ENCODE measurements at regions not wholly inside any gene's neighbourhood (a gene's known extent, or its start where the extent isn't known, plus 50 kb on each side); places are given as distances from the start of the nearest gene placed in this dataset.
"Not testable (repeated sequence)": the region's sequence is repeated elsewhere in the genome, so short reads cannot be mapped to it uniquely, and the experiment has no call there.

GRCh38 chr1:204782118-204782700 lies 88.5 kb upstream of the NFASC start:
- no peak for DNase-seq

- DNase-seq, result not testable (repeated sequence)
These were observed 85.6 kb upstream of the NFASC start for GRCh38 chr1:204785023-204785422.

GRCh38 chr1:204788470-204788869 lies 82.2 kb upstream of the NFASC start:
- no peak for DNase-seq

DNA sequence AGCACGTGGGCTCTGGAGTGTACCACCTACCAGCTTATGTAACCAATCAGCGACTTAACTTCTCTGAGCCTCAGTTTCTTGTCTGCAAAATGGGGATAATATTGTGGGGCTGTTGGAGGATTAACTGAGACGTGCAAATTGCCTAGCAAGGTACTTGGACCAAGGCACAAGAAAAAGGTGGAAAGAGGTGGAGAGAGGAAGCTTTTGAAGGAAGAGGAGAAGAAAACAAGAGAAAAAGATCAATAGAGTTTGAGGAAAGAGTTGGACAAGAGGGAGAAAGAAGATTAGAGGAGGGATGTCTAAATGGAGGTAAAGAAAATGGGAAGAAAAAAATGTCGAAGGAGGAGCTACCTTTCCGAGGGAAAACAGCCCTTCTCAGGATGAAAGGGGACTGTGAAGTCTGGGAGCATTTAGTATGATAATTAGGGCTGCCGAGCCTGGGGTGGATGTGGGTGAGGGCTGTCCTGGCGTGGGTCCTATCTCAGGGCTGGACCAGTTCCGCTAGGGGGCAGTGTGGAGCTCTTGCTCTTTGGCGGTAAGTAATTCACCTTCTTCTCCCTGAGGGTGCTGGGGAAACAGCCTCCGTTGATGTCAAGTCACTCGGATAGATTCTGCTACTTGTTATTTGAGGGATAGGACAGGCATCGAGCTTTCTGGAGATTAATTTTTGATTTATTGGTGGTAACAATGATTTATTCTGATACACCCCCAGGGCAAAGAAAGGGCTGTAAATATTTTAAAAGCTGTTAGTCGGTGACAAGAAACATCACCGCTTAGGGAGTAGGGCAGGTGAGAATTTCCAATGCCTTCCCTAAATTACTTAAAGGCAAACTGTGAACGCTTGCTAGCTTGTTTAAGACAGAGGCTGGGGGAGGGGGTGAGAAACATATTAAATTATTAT lies 79.0 kb upstream of the NFASC start:
- DNase-seq, result peak; percentile 57

DNA sequence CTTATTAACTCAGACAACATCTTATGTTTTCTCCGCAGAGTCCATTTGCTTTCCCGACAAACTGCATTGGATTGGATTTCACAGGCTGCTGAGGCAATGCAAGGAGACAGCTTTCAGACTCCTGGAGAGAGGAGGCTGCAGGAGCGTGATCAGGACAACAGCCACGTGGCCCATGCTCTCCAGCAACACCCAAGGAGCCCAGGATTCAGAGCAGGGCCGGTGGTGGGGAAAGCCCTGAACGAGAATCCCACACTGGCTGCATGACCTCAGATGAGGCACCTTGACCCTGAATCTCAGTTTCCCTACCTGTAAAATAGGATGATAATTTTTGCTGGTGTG lies 78.3 kb upstream of the NFASC start:
- no peak for DNase-seq

DNA sequence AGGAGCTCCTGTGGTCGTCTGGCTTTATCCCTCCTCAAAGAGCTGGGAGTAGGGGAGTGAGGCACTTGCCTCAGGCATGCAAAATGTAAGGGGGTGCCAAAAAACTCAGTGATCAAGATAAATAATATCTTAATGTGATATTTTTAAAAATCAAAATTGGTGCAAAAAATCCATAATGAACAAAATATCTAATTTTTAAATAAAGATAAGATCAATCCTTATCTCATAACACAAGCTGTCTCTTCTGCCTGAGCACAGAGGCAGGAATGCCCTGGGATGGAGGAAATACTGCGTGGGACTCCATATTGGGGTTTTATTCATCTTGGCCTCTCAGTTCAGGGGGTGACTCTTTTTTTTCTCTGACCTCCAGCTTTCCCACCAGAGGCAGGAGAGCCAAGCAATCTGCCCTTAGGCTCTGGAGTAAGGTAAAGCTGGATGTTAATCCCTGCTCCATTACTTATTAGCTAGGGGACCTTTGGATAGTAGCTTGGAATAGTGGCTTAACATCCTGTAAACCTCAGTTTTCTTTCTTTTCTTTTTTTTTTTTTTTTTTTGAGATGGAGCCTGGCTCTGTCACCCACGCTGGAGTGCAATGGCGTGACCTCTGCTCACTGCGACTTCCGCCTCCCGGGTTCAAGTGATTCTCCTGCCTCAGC lies 77.3 kb upstream of the NFASC start:
- DNase-seq, result no peak

DNA sequence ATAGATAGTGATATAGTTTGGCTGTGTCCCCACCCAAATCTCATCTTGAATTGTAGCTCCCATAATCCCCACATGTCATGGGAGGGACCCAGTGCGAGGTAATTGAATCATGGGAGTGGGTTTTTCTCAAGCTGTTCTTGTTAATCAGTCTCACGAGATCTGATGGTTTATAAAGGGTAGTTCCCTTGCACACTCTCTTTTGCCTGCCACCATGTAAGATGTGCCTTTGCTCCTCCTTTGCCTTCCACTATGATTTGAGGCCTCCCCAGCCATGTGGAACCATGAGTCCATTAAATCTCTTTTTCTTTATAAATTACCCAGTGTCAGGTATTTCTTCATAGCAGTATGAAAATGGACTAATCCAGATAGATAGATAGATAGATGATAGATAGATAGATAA lies 73.8 kb upstream of the NFASC start:
- DNase-seq, result not testable (repeated sequence)

DNA sequence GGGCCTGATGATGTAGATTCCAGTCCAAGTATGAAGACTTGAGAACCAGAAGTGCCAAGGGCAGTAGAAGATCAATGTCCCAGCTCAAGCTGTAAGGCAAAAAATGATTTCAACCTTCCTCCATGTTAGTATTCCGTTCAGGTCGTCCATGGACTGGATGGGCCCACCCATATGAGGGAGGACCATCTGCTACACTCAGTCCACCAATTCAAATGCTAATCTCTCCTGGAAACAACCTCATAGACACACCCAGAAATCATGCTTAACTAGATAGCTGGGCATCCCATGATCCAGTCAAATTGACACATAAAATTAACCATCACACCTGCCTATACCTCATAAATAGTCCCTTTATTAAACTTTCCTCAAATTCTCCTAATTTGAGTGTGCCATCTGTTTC lies 73.3 kb upstream of the NFASC start:
- no peak for DNase-seq

DNA sequence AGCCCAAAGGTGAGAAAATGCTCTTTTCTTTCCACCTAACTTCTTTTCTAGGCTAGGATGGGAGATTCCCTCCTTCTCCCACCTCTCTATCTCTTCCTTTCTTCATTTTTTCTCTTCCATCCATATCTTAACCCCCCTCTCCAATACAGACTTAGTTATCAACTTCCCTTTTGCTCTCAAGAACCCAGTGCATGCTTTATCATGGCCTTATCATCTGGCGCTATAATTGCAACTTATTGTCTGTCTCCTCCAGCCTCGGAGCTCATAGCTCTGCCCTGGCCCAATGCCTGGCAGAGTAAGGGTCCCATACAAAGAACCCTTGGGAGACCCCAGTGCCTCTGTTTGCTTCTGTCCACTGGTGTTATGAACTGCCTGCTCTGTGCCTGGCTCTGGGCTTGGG lies 71.0 kb upstream of the NFASC start:
- no peak for DNase-seq

- DNase-seq, result no peak
These were observed 69.5 kb upstream of the NFASC start for GRCh38 chr1:204801211-204801610.

DNA sequence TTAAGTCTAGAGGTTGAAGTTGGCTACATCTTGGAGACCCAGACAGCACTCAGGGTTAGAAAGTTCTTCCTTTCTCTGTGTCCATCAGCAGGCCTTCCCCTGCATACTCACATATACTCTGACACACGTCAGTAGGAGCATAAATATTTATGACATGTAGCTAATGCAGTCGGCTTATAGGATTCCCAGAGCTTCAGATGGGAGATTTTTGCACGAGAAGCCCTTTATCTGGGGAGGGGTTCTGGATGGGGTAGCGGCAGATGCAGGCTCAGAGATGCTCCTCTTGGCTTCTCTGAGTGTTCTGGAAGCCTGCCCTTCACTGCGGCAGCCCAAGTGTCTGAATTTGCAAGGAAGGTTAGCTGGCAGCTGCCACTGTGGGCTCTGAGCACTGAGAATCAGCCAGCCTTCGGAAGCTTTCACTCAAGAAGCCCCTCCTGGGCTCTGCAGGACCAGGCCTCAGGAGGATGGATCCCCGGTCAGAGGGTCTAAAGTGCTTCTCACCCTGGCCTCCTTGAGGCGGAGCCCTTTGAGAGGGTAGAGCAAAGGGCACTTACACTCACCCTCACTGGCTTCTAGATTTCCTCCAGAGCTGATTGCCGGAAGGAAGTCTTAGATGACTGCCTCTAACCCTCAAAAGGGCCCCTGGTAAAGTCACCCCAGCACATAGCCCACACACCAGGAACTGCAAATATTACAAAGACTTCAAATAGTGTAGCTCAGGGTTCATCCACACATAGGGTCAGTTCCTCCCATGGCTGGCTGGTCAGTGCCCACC lies 68.1 kb upstream of the NFASC start:
- DNase-seq, result no peak

DNA sequence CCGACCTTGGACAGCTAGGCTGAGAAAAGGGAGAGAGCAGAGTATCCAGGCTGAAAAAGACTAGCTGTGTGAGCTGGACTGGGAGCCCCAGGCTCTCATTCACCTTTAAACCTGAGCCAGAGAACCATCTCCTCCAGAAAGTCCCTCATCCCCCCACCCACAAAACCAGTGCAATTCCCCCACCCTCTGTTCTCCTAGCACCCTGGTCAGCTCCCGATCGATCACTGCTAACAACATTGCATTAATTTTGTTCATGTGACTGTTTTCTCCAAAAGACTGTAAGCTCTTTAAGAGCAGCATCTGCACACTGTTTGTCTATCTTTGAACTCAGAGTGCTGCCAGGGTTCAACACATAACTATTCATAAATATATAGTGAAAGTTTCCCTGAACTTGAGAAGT lies 67.1 kb upstream of the NFASC start:
- DNase-seq, result no peak

GRCh38 chr1:204806943-204807687 lies 63.5 kb upstream of the NFASC start:
- DNase-seq, result peak; percentile 90

DNA sequence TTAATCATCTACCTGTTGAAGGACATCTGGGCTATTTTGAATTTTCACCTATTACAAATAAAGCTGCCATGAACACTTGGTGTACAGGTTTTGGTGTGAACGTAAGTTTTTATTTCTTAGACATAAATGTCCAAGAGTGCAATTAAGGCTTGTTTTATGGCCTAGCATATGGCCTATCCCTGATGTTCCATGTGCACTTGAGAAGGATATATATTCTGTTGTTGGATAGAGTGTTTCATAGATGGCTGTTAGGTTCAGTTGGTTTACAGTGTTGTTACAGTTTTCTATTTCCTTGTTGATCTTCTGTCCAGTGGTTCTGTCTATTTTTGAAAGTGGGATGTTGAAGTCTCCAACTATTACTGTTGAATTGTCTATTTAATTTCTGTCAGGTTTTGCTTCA lies 61.2 kb upstream of the NFASC start:
- DNase-seq, result no peak

DNA sequence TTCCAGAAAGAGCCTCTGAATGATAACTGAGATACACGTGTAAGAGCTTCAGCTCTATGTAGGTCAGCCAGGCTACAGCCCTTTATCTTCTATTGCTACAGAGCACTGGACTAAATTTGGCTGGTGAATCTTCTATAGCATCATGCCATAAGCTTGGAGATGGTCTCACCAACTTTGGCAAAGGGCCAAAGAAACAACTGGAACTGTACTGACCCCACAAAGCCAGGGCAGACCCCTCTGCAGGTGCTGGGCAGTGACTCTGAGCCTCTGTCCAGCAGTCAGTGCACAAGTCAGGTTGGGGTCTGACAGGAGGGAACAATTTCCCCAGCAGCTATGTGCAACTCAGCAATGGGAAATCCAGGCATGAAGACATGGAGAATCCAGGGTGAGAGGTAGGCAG lies 57.8 kb upstream of the NFASC start:
- no peak for DNase-seq

GRCh38 chr1:204813522-204813921 lies 57.1 kb upstream of the NFASC start:
- DNase-seq, result no peak

- DNase-seq, result no peak
These were observed 56.3 kb upstream of the NFASC start for GRCh38 chr1:204814166-204814884.

GRCh38 chr1:204817341-204817740 lies 53.3 kb upstream of the NFASC start:
- no peak for DNase-seq

DNA sequence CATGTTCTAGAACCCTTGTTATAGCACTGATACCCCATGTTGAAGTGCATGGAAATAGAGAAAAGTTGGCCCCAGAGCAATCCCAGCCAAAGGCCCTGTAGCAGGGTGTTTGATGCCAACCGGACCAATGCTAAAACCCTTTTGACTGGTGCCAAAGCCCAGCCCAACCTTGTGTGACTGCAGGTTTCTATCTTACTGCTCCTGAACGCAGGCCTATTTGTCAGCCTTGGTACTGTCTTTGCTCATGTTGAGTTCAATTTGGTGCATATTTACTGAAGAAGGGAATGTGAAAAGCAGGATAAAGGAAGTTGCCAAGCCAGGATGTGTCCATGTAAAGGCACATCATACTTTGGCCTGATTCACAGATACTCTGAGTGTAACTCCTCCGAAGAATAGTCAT lies 51.7 kb upstream of the NFASC start:
- DNase-seq, result no peak

DNA sequence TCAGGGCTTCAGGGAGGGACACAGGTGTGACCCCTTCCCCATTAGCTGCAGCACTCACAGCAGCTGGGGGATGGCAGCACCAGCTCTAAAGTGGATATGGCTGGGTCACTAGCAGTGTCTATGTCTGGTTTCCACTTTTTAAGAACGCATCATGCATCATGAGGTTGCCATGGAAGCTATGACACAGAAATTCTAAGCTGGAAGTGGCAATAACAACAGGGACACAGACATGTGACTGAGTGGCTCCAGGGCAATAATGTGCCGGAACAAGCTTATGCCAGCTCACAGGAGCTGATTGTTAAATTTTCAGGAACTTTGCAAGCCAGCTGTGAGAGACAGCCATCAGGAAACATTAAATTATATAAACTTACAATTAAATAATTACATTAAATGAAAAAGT lies 51.2 kb upstream of the NFASC start:
- no peak for DNase-seq

All from midbrain (tissue), 1 donor.